A549 (cell line): ENCODE measurements at regions not wholly inside any gene's neighbourhood (a gene's known extent, or its start where the extent isn't known, plus 50 kb on each side); places are given as distances from the start of the nearest gene placed in this dataset.

Experiments used
- CBX2 ChIP-seq: fragments of 200-600 bp; sonication (generic); IDR thresholded peaks from 2 replicates; pipeline ENCODE4 v1.6.1; 2016; ENCODE audit warnings: low read depth, mild to moderate bottlenecking, borderline replicate concordance
- E2F6 ChIP-seq: IDR thresholded peaks from 2 replicates; pipeline ENCODE4 v1.6.1; 2012; ENCODE audit warnings: low read depth, borderline replicate concordance
- EP300 ChIP-seq, 2 experiments: fragments of >200 bp; sonication (Bioruptor Twin); formaldehyde crosslinking; IDR thresholded peaks; 2 replicates in 1 of 2; 3 replicates in 1 of 2; pipeline ENCODE4 v1.6.1; 2016 to 2017
- FOSL2 ChIP-seq, 2 experiments: fragments of 450-650 bp in 1 of 2; fragments of >200 bp in 1 of 2; sonication (Bioruptor Twin) in 1 of 2; formaldehyde crosslinking; IDR thresholded peaks; 2 replicates each; pipeline versions ENCODE4 v1.5.0 to v1.6.1; 2016 to 2020; ENCODE audit warnings: mild to moderate bottlenecking in 1 of 2, moderate library complexity in 1 of 2
- KDM1A ChIP-seq: fragments of 200-600 bp; sonication (generic); IDR thresholded peaks from 2 replicates; pipeline ENCODE4 v1.6.1; 2016; ENCODE audit warnings: low read depth, mild to moderate bottlenecking
- MYC ChIP-seq: IDR thresholded peaks from 2 replicates; pipeline ENCODE4 v1.6.1; 2012; ENCODE audit warnings: mild to moderate bottlenecking, inconsistent platforms, low read length, improper control_type of control experiment, borderline replicate concordance
- NPAS2 ChIP-seq: fragments of 250-450 bp; sonication (Bioruptor Pico); IDR thresholded peaks from 2 replicates; pipeline ENCODE4 v1.8.0; 2022; ENCODE audit warnings: mild to moderate bottlenecking, moderate library complexity, borderline replicate concordance
- NR3C1 ChIP-seq: fragments of >200 bp; sonication (Bioruptor Twin); formaldehyde crosslinking; IDR thresholded peaks from 3 replicates; pipeline ENCODE4 v1.6.1; 2017
- POLR2A ChIP-seq: IDR thresholded peaks from 2 replicates; pipeline ENCODE4 v1.6.1; 2012; ENCODE audit warnings: mild to moderate bottlenecking, low read length
- RAD21 ChIP-seq, 2 experiments: fragments of >200 bp in 1 of 2; sonication (Bioruptor Twin) in 1 of 2; formaldehyde crosslinking in 1 of 2; IDR thresholded peaks in 1 of 2; conservative IDR thresholded peaks in 1 of 2; 2 replicates in 1 of 2; 3 replicates in 1 of 2; pipeline ENCODE4 v1.6.1; 2012 to 2018; ENCODE audit warnings: inconsistent platforms in 1 of 2
- RARB ChIP-seq: fragments of 250-450 bp; sonication (Bioruptor Pico); IDR thresholded peaks from 2 replicates; pipeline ENCODE4 v1.8.0; 2021; ENCODE audit warnings: mild to moderate bottlenecking, moderate library complexity
- TF ChIP-seq, protein P1 (sequence below): fragments of >200 bp; sonication (Bioruptor Twin); formaldehyde crosslinking; IDR thresholded peaks from 3 replicates; pipeline ENCODE4 v1.5.1; 2016
- TF ChIP-seq, protein P2 (sequence below): IDR thresholded peaks from 2 replicates; pipeline ENCODE4 v1.6.1; 2012

- TF ChIP-seq NPAS2 (no peak), NR3C1 (no peak), POLR2A (no peak), FOSL2 (IDR thresholded peaks at IDR 0.05) (no peak), FOSL2 (CRISPR knock-in tag; IDR thresholded peaks at IDR 0.05) (no peak), KDM1A (no peak), RARB (CRISPR knock-in tag) (no peak), MYC (no peak), EP300 (IDR thresholded peaks at IDR 0.05) (no peak), CBX2 (no peak), RAD21 (conservative IDR thresholded peaks at IDR 0.05 in 1 of 2, IDR thresholded peaks at IDR 0.05 in 1 of 2) (no peak), E2F6 (no peak)
- TF ChIP-seq, protein P1, sequence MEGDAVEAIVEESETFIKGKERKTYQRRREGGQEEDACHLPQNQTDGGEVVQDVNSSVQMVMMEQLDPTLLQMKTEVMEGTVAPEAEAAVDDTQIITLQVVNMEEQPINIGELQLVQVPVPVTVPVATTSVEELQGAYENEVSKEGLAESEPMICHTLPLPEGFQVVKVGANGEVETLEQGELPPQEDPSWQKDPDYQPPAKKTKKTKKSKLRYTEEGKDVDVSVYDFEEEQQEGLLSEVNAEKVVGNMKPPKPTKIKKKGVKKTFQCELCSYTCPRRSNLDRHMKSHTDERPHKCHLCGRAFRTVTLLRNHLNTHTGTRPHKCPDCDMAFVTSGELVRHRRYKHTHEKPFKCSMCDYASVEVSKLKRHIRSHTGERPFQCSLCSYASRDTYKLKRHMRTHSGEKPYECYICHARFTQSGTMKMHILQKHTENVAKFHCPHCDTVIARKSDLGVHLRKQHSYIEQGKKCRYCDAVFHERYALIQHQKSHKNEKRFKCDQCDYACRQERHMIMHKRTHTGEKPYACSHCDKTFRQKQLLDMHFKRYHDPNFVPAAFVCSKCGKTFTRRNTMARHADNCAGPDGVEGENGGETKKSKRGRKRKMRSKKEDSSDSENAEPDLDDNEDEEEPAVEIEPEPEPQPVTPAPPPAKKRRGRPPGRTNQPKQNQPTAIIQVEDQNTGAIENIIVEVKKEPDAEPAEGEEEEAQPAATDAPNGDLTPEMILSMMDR: no peak
- TF ChIP-seq, protein P2, sequence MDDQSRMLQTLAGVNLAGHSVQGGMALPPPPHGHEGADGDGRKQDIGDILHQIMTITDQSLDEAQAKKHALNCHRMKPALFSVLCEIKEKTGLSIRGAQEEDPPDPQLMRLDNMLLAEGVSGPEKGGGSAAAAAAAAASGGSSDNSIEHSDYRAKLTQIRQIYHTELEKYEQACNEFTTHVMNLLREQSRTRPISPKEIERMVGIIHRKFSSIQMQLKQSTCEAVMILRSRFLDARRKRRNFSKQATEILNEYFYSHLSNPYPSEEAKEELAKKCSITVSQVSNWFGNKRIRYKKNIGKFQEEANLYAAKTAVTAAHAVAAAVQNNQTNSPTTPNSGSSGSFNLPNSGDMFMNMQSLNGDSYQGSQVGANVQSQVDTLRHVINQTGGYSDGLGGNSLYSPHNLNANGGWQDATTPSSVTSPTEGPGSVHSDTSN: no peak
Observed at GRCh38 chr4:43379016-43379415, 486.5 kb downstream of the GRXCR1 start.
